Keratinocyte (primary cell): ENCODE measurements at regions not wholly inside any gene's neighbourhood (a gene's known extent, or its start where the extent isn't known, plus 50 kb on each side); places are given as distances from the start of the nearest gene placed in this dataset.

Experiments
- CTCF ChIP-seq, 3 experiments: IDR thresholded peaks in 1 of 3; conservative IDR thresholded peaks in 1 of 3; optimal IDR thresholded peaks in 1 of 3; 2 replicates in 2 of 3; 3 replicates in 1 of 3; pipeline versions ENCODE3 to v1.5.1; 2011; ENCODE audit warnings: low read length in 3 of 3, mild to moderate bottlenecking in 3 of 3, moderate library complexity in 2 of 3, control low read depth in 1 of 3, inconsistent platforms in 1 of 3; ENCODE audit not compliant: insufficient read depth in 2 of 3; ENCODE audit errors: extremely low read depth in 1 of 3
- EZH2 ChIP-seq: IDR thresholded peaks from one replicate; pipeline ENCODE4 v1.6.1; 2012; ENCODE audit warnings: inconsistent platforms, mild to moderate bottlenecking, low read length, moderate library complexity

GRCh38 chr2:207351171-207351570, 178.6 kb upstream of the CREB1 start:
- TF ChIP-seq CTCF (optimal IDR thresholded peaks at IDR 0.05 in 1 of 3, IDR thresholded peaks at IDR 0.05 in 1 of 3, conservative IDR thresholded peaks at IDR 0.05 in 1 of 3; ENCODE audit: extremely low read depth in 1 of 3, insufficient read depth in 2 of 3, low read length in 3 of 3) = no peak
- no peak for TF ChIP-seq EZH2
